Astrocyte (in vitro differentiated cells and primary cell): ENCODE measurements at regions not wholly inside any gene's neighbourhood (a gene's known extent, or its start where the extent isn't known, plus 50 kb on each side); places are given as distances from the start of the nearest gene placed in this dataset.

Source experiments
- DNase-seq: peaks from one replicate; pipeline ENCODE4 v3.0.0-alpha.2; 2010; ENCODE audit warnings: low read depth
- FAIRE-seq: peaks from 2 replicates; lab custom pipeline; 2011; peaks lifted over from hg19 to GRCh38; lab: Jason Lieb, UNC
- H2AFZ ChIP-seq: 2 replicates; pipeline ENCODE4 v1.6.0; 2012; ENCODE audit warnings: low read depth, low read length, inconsistent platforms
- H3K27ac ChIP-seq: 2 replicates; pipeline ENCODE4 v1.5.1; 2011; ENCODE audit warnings: low read depth, low read length, inconsistent platforms
- H3K27me3 ChIP-seq: 2 replicates; pipeline ENCODE4 v1.6.0; 2011; ENCODE audit warnings: low read length, inconsistent platforms; ENCODE audit not compliant: insufficient read depth
- H3K36me3 ChIP-seq: 2 replicates; pipeline ENCODE4 v1.5.1; 2011; ENCODE audit warnings: low read length, inconsistent platforms; ENCODE audit not compliant: insufficient read depth
- H3K4me1 ChIP-seq: 2 replicates; pipeline ENCODE4 v1.5.1; 2011; ENCODE audit warnings: low read length, inconsistent platforms; ENCODE audit not compliant: insufficient read depth
- H3K4me2 ChIP-seq: 2 replicates; pipeline ENCODE4 v1.6.0; 2012; ENCODE audit warnings: low read length, inconsistent platforms
- H3K4me3 ChIP-seq: 2 replicates; pipeline ENCODE4 v1.5.1; 2011; ENCODE audit warnings: low read depth, mild to moderate bottlenecking, low read length, inconsistent platforms; ENCODE audit not compliant: insufficient read depth
- H3K79me2 ChIP-seq: 2 replicates; pipeline ENCODE4 v1.6.0; 2012; ENCODE audit warnings: mild to moderate bottlenecking, low read length, inconsistent platforms; ENCODE audit not compliant: insufficient read depth
- H3K9ac ChIP-seq: 2 replicates; pipeline ENCODE4 v1.6.0; 2012; ENCODE audit warnings: mild to moderate bottlenecking, low read length, inconsistent platforms
- H3K9me3 ChIP-seq: 2 replicates; pipeline ENCODE4 v1.5.1; 2012; ENCODE audit warnings: low read depth, mild to moderate bottlenecking, low read length, inconsistent platforms; ENCODE audit not compliant: insufficient read depth
- H4K20me1 ChIP-seq: 2 replicates; pipeline ENCODE4 v1.6.0; 2012; ENCODE audit warnings: low read length, inconsistent platforms; ENCODE audit not compliant: insufficient read depth
- H3K27ac Mint-ChIP-seq: one replicate; pipeline ENCODE4 v1.8.0; 2021; ENCODE audit warnings: mild to moderate bottlenecking, mixed read lengths; ENCODE audit not compliant: unreplicated experiment
- H3K27me3 Mint-ChIP-seq: one replicate; pipeline ENCODE4 v1.8.0; 2021; ENCODE audit warnings: low read depth, mixed read lengths; ENCODE audit not compliant: unreplicated experiment
- H3K36me3 Mint-ChIP-seq: one replicate; pipeline ENCODE4 v1.8.0; 2021; ENCODE audit warnings: low read depth, mixed read lengths; ENCODE audit not compliant: unreplicated experiment
- H3K4me1 Mint-ChIP-seq: one replicate; pipeline ENCODE4 v1.8.0; 2021; ENCODE audit warnings: low read depth, mixed read lengths; ENCODE audit not compliant: unreplicated experiment
- H3K4me3 Mint-ChIP-seq: one replicate; pipeline ENCODE4 v1.8.0; 2021; ENCODE audit warnings: mild to moderate bottlenecking, moderate library complexity, mixed read lengths; ENCODE audit not compliant: unreplicated experiment
- H3K9me3 Mint-ChIP-seq: one replicate; pipeline ENCODE4 v1.8.0; 2021; ENCODE audit warnings: mild to moderate bottlenecking, mixed read lengths; ENCODE audit not compliant: unreplicated experiment
- EZH2 ChIP-seq: IDR thresholded peaks from 2 replicates; pipeline ENCODE4 v1.6.1; 2012; ENCODE audit warnings: mild to moderate bottlenecking, low read length, inconsistent platforms; ENCODE audit not compliant: insufficient read depth
- TF ChIP-seq, protein P1 (sequence below): IDR thresholded peaks from 2 replicates; pipeline ENCODE4 v1.5.1; 2011; ENCODE audit warnings: low read depth, mild to moderate bottlenecking, inconsistent platforms, low read length, moderate library complexity; ENCODE audit not compliant: insufficient read depth

DNA sequence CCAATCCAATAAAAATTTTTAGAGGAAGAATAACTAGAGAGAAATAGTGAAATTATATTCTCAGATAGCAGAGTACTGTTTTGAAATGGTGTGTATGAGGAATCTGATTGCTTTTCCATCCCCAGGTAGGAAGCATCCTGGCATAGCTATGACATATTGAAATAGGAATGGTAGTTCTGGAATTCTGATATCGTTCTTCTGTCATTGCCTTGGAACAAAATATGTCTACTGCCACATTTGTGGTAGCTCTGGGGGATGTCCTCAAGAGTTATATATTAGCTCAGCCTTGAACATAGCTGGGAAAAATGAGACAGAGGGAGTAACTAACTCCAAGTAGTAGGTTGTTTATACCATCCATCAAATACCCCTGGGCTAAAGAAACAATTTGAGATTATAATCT lies 950.7 kb downstream of the MCTP2 start:
- Mint-ChIP-seq H3K9me3 (peaks cover 7% of the 10 kb centered on the region), H3K27ac (no peak overlapping the region), H3K4me3 (no peak overlapping the region), H3K36me3 (no peaks in the 10 kb centered on the region), H3K4me1 (no peaks in the 10 kb centered on the region), H3K27me3 (no peaks in the 10 kb centered on the region)
- no peaks in the 10 kb centered on the region for H3K4me1 ChIP-seq
- H3K27ac ChIP-seq: no peak overlapping the region
- no peaks in the 10 kb centered on the region for H3K79me2 ChIP-seq
- TF ChIP-seq, protein P1, sequence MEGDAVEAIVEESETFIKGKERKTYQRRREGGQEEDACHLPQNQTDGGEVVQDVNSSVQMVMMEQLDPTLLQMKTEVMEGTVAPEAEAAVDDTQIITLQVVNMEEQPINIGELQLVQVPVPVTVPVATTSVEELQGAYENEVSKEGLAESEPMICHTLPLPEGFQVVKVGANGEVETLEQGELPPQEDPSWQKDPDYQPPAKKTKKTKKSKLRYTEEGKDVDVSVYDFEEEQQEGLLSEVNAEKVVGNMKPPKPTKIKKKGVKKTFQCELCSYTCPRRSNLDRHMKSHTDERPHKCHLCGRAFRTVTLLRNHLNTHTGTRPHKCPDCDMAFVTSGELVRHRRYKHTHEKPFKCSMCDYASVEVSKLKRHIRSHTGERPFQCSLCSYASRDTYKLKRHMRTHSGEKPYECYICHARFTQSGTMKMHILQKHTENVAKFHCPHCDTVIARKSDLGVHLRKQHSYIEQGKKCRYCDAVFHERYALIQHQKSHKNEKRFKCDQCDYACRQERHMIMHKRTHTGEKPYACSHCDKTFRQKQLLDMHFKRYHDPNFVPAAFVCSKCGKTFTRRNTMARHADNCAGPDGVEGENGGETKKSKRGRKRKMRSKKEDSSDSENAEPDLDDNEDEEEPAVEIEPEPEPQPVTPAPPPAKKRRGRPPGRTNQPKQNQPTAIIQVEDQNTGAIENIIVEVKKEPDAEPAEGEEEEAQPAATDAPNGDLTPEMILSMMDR: no peak
- TF ChIP-seq EZH2: no peak
- no peak overlapping the region for H3K4me2 ChIP-seq
- no peaks in the 10 kb centered on the region for H4K20me1 ChIP-seq
- H3K36me3 ChIP-seq: no peaks in the 10 kb centered on the region
- FAIRE-seq (no peak), DNase-seq (no peak)
- no peaks in the 10 kb centered on the region for H3K9me3 ChIP-seq
- no peak overlapping the region for H3K9ac ChIP-seq
- no peak overlapping the region for H3K4me3 ChIP-seq
- H2AFZ ChIP-seq: no peak overlapping the region
- H3K27me3 ChIP-seq: no peaks in the 10 kb centered on the region

DNA sequence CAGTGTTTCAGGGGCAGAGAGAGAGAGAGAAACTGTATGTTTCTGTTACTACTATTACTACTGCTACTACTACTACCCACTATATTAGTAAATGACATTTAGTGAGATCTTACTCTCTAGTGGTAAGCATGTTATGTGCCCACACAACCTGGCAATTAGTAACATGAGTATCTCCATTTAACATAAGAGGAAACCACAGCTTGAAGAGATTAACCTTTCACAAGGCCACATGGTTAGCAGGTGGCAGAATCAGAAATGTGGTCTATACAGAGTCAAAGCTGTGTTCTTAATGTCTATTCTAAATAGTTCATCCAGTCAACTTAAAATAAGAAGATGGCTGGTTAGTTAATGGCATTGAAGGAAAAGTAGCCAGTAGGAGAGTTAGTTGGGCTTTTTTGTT lies 961.6 kb downstream of the MCTP2 start:
- Histone ChIP-seq H3K9me3 (no peaks in the 10 kb centered on the region), H3K4me2 (no peak overlapping the region), H3K36me3 (no peaks in the 10 kb centered on the region), H4K20me1 (no peaks in the 10 kb centered on the region), H2AFZ (no peak overlapping the region), H3K79me2 (no peaks in the 10 kb centered on the region), H3K27ac (no peak overlapping the region), H3K9ac (no peak overlapping the region), H3K4me3 (no peak overlapping the region), H3K4me1 (no peaks in the 10 kb centered on the region), H3K27me3 (no peaks in the 10 kb centered on the region)
- TF ChIP-seq EZH2: no peak
- TF ChIP-seq, protein P1: no peak
- Mint-ChIP-seq H3K4me1 (no peaks in the 10 kb centered on the region), H3K9me3 (peaks cover 5% of the 10 kb centered on the region), H3K36me3 (no peaks in the 10 kb centered on the region), H3K27me3 (peaks cover 1% of the 10 kb centered on the region), H3K4me3 (no peak overlapping the region), H3K27ac (no peak overlapping the region)
- no peak for FAIRE-seq
- DNase-seq: no peak

DNA sequence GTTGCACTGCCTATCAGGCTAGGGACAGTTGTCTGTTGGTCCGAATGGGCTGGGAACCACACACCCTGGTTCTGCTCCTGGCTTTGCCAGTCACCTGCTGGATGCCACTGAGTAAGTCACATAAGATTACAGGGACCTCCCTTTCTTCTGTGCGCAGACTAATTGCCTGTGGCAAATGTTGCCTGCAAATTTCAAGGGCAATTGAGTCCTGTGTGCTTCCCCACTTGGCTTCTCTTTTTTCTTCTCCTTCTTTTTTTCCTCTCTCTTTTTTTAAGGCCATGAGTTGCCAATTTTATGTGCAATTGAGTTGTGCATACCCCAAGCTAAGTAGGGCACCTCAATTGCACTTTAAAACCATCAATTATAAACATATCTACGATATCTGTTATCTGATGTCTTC lies 963.4 kb downstream of the MCTP2 start:
- Histone ChIP-seq H3K4me2 (no peak overlapping the region), H3K9ac (no peak overlapping the region), H3K36me3 (no peaks in the 10 kb centered on the region), H4K20me1 (no peaks in the 10 kb centered on the region), H2AFZ (no peak overlapping the region), H3K79me2 (no peaks in the 10 kb centered on the region), H3K9me3 (no peaks in the 10 kb centered on the region), H3K27ac (no peak overlapping the region), H3K4me3 (no peak overlapping the region), H3K4me1 (no peaks in the 10 kb centered on the region), H3K27me3 (no peaks in the 10 kb centered on the region)
- DNase-seq: no peak
- no peak for FAIRE-seq
- Mint-ChIP-seq H3K4me1 (no peaks in the 10 kb centered on the region), H3K27ac (no peak overlapping the region), H3K27me3 (peaks cover 1% of the 10 kb centered on the region), H3K4me3 (no peak overlapping the region), H3K36me3 (no peaks in the 10 kb centered on the region), H3K9me3 (peaks cover 2% of the 10 kb centered on the region)
- TF ChIP-seq, protein P1: no peak
- no peak for TF ChIP-seq EZH2
